NCI-H526 treated with DMSO at 0.1 percent for 48 hours (cell line): ENCODE measurements at regions not wholly inside any gene's neighbourhood (a gene's known extent, or its start where the extent isn't known, plus 50 kb on each side); places are given as distances from the start of the nearest gene placed in this dataset.

Experiments used
- DNase-seq: peaks from one replicate; lab custom pipeline; 2025; lab: John Stamatoyannopoulos, UW

DNA sequence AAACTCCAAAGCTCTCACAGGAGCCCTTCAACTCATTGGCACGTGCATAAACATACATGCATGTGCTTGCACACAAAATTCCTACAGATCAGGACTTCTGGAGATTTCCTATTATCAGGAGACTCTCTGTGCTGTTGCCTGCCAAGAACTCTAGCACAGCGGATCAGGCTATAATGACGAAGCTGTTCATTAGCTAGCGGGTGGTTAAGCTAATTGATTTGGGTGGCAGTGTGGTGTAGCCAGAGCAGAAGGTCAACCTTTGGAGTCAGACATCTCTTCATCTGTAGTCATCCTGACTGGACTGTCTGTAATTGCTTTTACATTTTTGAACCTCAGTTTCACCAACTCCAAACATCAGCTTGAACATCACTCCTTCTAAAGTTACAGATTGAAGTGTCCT lies 69.0 kb downstream of the KIF2B start:
- DNase-seq = no peak

DNA sequence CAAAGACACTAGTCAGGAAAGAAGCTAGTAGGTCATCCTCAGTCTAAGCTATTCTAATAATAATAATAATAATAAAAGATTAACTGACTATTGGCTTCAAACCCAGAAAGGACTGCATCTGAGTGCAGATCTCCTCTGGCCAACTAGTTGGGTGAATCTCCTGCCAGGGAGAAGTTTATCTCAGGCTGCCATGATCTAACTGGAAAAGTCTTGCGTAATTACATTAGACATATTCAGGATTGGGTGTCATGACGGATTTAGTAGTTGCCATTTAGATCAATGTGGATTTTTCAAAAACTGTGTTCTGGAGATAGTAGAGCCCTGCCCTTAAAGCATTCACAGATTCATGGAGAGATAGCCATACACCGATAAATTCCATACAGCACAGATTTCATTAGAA lies 69.5 kb downstream of the KIF2B start:
- no peak for DNase-seq

DNA sequence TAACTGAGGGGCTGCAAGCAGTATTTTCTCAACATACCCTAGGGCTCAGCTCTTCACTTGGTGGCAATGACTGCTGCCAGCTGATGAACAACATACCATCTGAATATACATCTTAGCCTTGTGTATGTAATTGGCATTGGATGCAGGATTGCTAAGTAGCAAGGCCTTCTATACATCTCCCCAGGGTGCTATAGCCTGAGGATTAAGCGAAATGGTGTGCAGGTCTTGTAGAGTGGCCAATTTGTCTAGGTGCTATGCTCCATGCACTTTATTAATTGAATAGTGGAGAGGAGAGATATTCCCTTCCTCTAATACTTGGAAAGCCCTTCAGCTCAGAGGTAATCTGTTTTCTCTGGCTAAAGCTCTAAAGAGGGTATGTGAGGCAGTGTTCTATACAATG lies 71.9 kb downstream of the KIF2B start:
- no peak for DNase-seq

- no peak for DNase-seq
Measured at GRCh38 chr17:53896047-53896446, 73.3 kb downstream of the KIF2B start.

DNA sequence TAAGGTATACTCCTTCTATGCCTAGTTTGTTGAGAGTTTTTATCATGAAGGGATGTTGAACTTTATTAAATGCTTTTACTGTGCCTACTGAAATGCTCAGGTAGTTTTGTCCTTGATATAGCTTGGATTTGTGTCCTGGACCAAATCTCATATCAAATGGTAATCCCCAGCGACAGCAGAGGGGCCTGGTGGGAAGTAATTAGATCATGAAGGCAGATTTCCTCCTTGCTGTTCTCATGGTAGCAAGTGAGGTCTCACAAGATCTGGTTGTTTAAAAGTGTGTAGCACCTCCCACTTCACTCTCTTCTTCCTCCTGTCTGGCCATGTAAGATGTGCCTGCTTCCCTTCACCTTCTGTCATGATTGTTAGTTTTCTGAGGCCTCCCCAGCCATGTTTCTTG lies 78.2 kb downstream of the KIF2B start:
- DNase-seq = no peak

DNA sequence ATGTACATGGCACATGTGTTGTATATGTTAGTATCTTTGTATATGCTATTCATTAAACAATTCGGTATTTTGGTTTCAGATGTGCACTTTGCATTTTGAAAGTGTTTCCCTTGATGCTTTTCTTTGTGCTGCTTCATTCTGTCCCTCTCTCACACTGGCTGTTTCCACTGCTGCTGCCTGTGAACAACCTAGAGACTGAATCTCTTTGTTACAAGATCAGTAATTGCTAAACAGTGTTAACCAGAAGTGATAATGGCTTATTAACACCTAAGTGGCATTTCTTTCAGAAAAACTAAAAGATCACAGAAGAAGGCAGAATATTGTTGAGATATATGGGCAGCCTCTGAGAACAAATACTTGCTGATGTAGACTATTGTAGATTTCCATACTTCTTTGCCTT lies 84.7 kb downstream of the KIF2B start:
- DNase-seq = no peak

DNA sequence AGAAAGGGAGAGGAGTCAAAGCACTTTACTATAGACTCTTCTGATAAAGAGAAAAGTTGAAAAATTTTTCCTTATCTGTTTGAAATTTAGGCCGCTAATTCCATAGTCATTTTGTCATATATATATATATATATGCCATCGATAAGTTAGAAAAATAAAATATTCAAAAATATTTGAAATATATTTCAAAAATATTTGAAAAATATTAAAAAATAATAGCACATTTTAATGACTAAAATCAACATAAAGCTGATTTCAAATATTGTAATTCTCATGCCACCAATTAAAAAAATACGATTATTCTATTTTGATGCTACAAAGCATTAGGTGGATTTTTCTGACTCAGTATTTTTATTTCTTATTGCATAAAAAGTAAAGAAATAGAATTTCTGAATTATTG lies 87.1 kb downstream of the KIF2B start:
- no peak for DNase-seq

DNA sequence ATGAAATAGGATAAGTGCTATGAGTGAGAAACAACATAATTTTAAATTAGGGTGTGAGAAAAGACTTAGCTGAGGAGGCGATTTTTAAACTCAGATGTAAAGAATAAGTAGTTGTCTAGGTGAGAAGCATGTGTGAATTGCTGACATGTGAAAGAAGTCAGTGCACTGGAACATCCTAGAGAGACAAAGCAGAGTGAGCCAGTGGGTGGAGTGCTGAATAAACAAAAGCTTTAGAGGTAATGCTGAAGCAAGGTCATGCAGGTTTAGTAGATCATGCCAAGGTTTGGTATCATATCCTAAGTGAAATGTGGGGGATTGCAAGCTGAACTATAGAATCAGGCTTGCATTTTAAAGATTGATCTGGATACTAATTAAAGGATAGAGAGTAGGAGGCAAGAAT lies 89.4 kb downstream of the KIF2B start:
- no peak for DNase-seq

DNA sequence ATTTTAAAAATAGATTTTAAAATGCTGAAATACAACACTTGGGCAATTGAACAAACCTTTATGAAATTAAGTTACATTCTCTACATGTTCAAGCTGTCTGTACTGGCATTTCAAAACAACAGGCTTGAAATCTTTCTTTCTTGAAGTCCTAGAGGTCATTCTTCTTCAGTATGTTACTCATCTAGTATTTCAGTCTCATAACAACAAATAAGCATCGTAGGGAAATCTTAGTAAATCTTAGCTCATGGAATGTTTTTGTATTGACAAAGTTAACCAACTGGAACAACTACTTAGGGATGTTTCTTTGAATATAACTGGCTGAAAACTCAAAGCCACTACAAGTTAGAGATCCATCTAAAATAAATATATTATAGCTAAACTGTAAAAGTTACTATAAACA lies 96.6 kb downstream of the KIF2B start:
- DNase-seq = no peak

DNA sequence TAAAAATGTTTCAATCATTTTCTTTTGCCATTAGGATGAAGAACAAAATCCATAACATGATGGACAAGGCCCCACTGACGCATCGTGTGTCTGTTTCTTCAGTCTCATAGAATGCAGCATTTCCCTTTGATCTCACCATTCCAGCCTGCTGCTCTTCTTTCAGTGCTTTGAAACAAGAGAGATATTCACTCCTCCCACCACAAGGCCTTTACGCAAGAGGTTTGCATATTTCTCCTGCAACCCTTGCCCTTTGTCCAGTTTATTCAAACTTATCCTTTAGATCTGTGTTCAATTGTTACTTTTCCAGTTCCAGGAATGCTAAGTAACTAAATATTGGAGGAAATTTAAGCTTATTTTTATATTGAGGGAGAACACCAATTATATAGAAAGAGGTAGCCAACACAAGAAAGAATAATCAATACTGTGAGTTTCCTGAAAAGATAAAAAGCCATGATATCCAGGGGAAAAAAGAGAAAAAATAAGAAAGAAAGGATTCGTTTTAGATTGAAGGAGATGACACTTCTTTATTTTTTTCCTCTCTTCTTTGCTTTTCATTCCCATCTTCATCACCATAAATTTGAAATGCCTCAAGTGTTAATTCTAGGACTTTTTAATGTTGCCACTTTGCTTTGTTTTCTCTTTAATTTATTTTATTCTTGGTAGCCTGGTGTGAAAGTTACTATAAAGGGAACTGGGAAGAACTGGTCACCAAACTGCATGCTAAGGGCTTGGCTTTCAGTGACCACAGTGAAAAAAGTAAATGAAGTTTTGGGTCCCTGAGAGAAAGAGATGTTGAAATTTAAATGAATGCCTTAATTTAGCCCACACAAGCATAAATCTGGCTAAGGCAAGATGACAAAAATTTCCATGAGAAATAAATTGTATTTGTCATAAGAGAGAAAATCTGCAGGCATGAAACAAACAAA lies 102.1 kb downstream of the KIF2B start:
- no peak for DNase-seq

- DNase-seq = no peak
Measured at GRCh38 chr17:53932386-53932785, 109.7 kb downstream of the KIF2B start.

GRCh38 chr17:53934931-53935330 lies 112.2 kb downstream of the KIF2B start:
- no peak for DNase-seq

GRCh38 chr17:53941231-53941630 lies 118.5 kb downstream of the KIF2B start:
- no peak for DNase-seq

- DNase-seq = no peak
Measured at GRCh38 chr17:53942436-53942835, 119.7 kb downstream of the KIF2B start.

- DNase-seq = no peak
Measured at GRCh38 chr17:53942898-53943297, 120.2 kb downstream of the KIF2B start.

DNA sequence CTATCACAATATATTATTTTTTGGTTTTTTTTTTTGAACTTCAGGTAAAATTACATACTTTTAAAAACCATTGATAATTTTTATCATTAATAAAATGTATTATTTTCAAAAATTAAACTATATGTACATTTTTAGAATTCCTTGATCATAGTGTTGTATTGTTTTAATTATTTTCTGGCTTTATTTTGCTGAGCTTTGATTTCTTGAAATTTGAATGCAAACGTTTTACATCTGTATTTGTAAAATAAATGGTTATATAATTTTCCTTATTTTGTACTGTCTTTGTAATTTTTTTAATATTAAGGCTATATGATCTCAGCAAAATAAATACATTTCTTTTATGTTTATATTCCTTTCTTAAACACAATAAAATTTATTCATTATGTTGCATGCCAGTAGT lies 125.6 kb downstream of the KIF2B start:
- DNase-seq = no peak

DNA sequence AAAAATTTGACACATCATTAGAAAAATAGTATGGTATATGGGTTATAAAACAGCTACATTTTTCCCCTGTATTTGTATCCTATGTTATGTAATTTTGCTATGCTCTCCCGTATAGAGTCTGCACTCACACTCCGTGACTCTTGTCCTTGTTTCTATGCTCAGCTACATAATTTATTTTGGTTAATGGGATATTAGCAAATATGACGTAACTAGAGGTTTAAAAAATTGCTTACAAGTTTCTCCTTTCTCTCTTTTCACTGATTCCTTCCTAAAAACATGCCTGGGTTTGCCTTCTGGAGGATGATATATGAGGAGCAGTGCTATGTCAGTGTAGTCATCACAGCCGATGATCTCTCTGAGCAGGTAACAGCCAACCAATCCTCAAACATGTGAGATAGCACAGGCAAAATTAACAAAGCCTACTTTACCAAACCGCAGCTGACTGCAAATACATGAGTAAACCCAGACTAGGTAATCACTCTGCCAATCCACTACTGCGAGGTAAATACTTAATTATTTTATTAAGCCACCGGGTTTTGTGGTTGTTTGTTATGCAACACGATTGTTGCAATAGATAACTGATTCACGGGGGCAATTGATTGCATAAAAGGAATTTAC lies 126.9 kb downstream of the KIF2B start:
- DNase-seq = no peak

- DNase-seq = no peak
Measured at GRCh38 chr17:53950207-53950857, 127.6 kb downstream of the KIF2B start.

- no peak for DNase-seq
Measured at GRCh38 chr17:53950858-53951250, 128.1 kb downstream of the KIF2B start.

- no peak for DNase-seq
Measured at GRCh38 chr17:53971361-53971760, 148.6 kb downstream of the KIF2B start.

GRCh38 chr17:53979991-53980390 lies 157.3 kb downstream of the KIF2B start:
- DNase-seq = no peak

DNA sequence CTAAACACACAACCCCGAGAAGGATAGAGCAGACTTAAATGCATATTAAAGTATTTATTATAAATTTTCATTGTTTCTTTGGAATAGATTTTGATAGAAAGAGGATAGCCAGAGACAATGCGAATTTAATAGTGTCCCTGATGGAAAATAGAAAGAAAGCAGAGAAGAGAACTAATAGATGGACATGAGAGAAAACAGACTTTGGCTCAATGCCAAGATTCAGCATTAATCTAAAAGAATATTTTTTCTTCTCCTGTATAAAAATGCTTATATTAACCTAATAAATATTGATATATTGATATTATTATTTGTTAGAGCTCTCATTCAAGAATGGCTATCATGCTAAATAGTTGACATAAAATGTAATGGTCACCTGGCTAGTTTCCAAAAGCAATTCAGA lies 173.4 kb downstream of the KIF2B start:
- DNase-seq = no peak

DNA sequence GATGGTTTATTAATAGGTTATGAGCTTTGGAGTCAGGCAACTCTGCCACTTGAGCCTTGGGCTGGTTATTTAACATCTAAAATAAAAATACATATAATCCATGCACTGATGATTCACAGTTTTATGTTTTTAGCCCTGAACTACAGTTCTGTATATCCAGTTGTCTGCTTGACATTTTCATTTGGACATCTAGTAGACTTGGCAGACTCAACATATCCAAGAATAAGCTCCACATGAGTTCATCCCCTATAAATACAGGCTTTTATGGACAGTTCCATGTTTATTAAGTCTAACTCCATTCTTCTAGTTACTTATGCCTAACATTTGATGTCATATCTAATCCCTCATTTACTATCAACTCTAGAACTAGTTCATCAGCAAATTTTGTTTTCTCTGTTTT lies 174.2 kb downstream of the KIF2B start:
- DNase-seq = no peak
